ENCODE measurements at regions not wholly inside any gene's neighbourhood (a gene's known extent, or its start where the extent isn't known, plus 50 kb on each side); places are given as distances from the start of the nearest gene placed in this dataset.

- H3K9me3 ChIP-seq (ENCODE audit: control insufficient read depth, insufficient read depth, low read depth, low read length), result no peaks in the 10 kb centered on the region
- ATAC-seq, result no peak
- intact Hi-C loops (cut with micrococcal nuclease; ENCODE audit: unreplicated experiment), result no loop called here
- no peaks in the 10 kb centered on the region for H3K36me3 ChIP-seq (ENCODE audit: control insufficient read depth, insufficient read depth, low read length)
- no peak for TF ChIP-seq TCF7L2 (IDR thresholded peaks at IDR 0.05; ENCODE audit: low read depth, low read length)
- no peak for TF ChIP-seq POLR2AphosphoS5 (IDR thresholded peaks at IDR 0.05; ENCODE audit: low read depth, low read length)
- TF ChIP-seq SIN3A (IDR thresholded peaks at IDR 0.05; ENCODE audit: borderline replicate concordance, insufficient read depth, low read depth, low read length), result no peak
- TF ChIP-seq, protein P1, sequence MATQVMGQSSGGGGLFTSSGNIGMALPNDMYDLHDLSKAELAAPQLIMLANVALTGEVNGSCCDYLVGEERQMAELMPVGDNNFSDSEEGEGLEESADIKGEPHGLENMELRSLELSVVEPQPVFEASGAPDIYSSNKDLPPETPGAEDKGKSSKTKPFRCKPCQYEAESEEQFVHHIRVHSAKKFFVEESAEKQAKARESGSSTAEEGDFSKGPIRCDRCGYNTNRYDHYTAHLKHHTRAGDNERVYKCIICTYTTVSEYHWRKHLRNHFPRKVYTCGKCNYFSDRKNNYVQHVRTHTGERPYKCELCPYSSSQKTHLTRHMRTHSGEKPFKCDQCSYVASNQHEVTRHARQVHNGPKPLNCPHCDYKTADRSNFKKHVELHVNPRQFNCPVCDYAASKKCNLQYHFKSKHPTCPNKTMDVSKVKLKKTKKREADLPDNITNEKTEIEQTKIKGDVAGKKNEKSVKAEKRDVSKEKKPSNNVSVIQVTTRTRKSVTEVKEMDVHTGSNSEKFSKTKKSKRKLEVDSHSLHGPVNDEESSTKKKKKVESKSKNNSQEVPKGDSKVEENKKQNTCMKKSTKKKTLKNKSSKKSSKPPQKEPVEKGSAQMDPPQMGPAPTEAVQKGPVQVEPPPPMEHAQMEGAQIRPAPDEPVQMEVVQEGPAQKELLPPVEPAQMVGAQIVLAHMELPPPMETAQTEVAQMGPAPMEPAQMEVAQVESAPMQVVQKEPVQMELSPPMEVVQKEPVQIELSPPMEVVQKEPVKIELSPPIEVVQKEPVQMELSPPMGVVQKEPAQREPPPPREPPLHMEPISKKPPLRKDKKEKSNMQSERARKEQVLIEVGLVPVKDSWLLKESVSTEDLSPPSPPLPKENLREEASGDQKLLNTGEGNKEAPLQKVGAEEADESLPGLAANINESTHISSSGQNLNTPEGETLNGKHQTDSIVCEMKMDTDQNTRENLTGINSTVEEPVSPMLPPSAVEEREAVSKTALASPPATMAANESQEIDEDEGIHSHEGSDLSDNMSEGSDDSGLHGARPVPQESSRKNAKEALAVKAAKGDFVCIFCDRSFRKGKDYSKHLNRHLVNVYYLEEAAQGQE (IDR thresholded peaks at IDR 0.05; ENCODE audit: insufficient read depth in 1 of 2, low read depth in 2 of 2, low read length in 1 of 2), result no peak
- no peak for TF ChIP-seq CTCF (IDR thresholded peaks at IDR 0.05)
- POLR2A ChIA-PET, result no interaction called here
- H3K27me3 ChIP-seq (ENCODE audit: control insufficient read depth, insufficient read depth, low read length), result no peaks in the 10 kb centered on the region
- no peaks in the 10 kb centered on the region for H3K4me1 ChIP-seq (ENCODE audit: control insufficient read depth, insufficient read depth, low read length)
- no TSS peak for BruUV-seq (replicated peaks)
- in situ Hi-C loops (cut with HindIII; ENCODE audit: low pct_unique_long_range_greater_than_20kb, low sequenced_read_pairs), result no loop called here
- H3K4me3 ChIP-seq (ENCODE audit: low read depth in 2 of 2, low read length in 2 of 2), result no peak overlapping the region
- DNase-seq (ENCODE audit: low read depth, low spot score), result no peak
- H3K27ac ChIP-seq (ENCODE audit: low read length), result no peak overlapping the region
- CTCF ChIA-PET, result no interaction called here
Measured at GRCh38 chr16:62383941-62384340, 347.7 kb upstream of the CDH8 start.

GRCh38 chr16:62370445-62370844 is 334.2 kb upstream of the CDH8 start:
- Histone ChIP-seq H3K4me1 (ENCODE audit: control insufficient read depth, insufficient read depth, low read length) (no peaks in the 10 kb centered on the region), H3K27me3 (ENCODE audit: control insufficient read depth, insufficient read depth, low read length) (no peaks in the 10 kb centered on the region), H3K9me3 (ENCODE audit: control insufficient read depth, insufficient read depth, low read depth, low read length) (no peaks in the 10 kb centered on the region), H3K36me3 (ENCODE audit: control insufficient read depth, insufficient read depth, low read length) (no peaks in the 10 kb centered on the region), H3K4me3 (ENCODE audit: low read depth in 2 of 2, low read length in 2 of 2) (no peak overlapping the region), H3K27ac (ENCODE audit: low read length) (no peak overlapping the region)
- intact Hi-C loops (cut with micrococcal nuclease; ENCODE audit: unreplicated experiment), result no loop called here
- no TSS peak for BruUV-seq (replicated peaks)
- DNase-seq (ENCODE audit: low read depth, low spot score) (no peak), ATAC-seq (no peak)
- TF ChIP-seq POLR2AphosphoS5 (IDR thresholded peaks at IDR 0.05; ENCODE audit: low read depth, low read length) (no peak), SIN3A (IDR thresholded peaks at IDR 0.05; ENCODE audit: borderline replicate concordance, insufficient read depth, low read depth, low read length) (no peak), CTCF (IDR thresholded peaks at IDR 0.05) (no peak), TCF7L2 (IDR thresholded peaks at IDR 0.05; ENCODE audit: low read depth, low read length) (no peak)
- TF ChIP-seq, protein P1 (IDR thresholded peaks at IDR 0.05; ENCODE audit: insufficient read depth in 1 of 2, low read depth in 2 of 2, low read length in 1 of 2), result no peak
- ChIA-PET POLR2A (no interaction called here), CTCF (no interaction called here)
- in situ Hi-C loops (cut with HindIII; ENCODE audit: low pct_unique_long_range_greater_than_20kb, low sequenced_read_pairs), result no loop called here
